ENCODE measurements at regions not wholly inside any gene's neighbourhood (a gene's known extent, or its start where the extent isn't known, plus 50 kb on each side); places are given as distances from the start of the nearest gene placed in this dataset.
"Not testable (repeated sequence)": the region's sequence is repeated elsewhere in the genome, so short reads cannot be mapped to it uniquely, and the experiment has no call there.

DNA sequence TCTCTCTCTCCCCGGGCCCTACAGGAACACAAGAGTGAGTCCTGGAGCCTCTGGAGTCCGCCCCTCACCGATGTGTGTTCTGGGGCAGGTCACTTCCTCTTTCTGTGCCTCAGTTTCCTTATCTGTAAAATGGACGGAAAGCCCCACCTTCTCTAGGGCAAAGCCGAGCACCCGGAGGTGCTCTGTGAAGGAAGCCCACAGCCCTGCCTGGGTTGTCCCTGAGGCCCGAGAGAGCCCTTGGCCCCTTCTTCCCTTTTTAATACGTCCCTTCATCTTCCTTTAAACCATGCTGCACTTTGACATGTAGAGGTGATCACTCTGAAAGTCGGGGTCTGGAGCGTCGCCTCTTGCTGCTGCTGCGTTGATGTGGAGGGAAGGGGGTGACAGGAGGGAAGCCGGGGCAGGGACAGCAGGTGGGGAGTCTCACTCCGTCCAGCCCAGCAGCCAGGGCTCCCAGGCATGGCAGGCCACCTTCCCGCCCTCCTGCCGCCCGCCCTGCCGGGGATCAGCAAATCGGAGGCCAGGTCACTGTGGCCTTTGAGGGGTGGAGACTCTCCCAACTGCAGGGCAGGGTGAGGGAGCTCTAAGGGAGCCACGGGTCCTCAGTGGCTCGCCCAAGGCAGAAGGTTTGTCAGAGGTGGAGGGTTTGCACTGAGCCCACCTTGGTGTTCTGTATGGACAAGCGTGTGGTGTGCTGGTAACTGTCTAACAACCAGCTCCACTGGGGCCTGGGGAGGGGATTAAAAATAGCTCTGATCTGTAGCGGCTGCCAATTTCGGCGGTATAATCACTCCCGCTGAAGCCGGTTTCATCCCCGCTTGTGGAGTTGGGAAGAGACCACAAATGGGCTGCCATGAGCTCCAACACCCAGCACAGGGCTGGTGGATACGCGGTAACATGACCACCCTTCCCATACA, 135.9 kb upstream of the ID2 start:
- DNase-seq (ENCODE audit: low read depth in 2 of 2, low spot score in 1 of 2) = no peak

GRCh38 chr2:8546612-8547283, 135.1 kb upstream of the ID2 start:
- DNase-seq (ENCODE audit: low read depth in 2 of 2, low spot score in 1 of 2) = no peak

GRCh38 chr2:8547284-8548064, 134.4 kb upstream of the ID2 start:
- DNase-seq (ENCODE audit: low read depth in 2 of 2, low spot score in 1 of 2) = no peak

- no peak for DNase-seq (ENCODE audit: low read depth in 2 of 2, low spot score in 1 of 2)
These were observed 133.7 kb upstream of the ID2 start for GRCh38 chr2:8548065-8548618.

DNA sequence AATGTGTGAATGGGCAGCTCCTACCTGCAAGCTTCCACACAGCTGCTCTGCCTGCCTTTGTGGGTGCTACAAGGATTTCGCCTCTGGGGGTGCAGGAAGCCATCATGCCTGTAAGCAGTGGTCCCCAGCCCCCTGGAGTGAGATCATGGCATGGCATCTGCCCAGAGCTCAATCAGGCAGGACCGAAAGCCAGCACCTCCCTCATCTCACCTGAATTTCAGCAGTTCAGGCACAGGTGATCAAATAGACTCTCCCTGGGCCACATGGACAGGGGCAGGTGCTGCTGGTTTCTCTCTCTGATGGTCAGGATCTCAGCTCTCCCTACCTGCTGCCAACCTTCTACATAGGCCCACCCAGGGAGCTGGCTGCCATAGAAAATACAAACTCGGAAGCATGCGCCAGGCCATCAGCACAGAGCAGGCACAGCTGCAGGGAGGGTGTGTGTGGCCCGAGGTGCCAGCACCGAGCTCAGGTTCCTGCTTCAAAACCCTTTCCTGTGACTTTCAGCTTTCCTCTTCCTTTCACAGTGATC, 133.2 kb upstream of the ID2 start:
- DNase-seq (ENCODE audit: low read depth in 2 of 2, low spot score in 1 of 2) = no peak

DNA sequence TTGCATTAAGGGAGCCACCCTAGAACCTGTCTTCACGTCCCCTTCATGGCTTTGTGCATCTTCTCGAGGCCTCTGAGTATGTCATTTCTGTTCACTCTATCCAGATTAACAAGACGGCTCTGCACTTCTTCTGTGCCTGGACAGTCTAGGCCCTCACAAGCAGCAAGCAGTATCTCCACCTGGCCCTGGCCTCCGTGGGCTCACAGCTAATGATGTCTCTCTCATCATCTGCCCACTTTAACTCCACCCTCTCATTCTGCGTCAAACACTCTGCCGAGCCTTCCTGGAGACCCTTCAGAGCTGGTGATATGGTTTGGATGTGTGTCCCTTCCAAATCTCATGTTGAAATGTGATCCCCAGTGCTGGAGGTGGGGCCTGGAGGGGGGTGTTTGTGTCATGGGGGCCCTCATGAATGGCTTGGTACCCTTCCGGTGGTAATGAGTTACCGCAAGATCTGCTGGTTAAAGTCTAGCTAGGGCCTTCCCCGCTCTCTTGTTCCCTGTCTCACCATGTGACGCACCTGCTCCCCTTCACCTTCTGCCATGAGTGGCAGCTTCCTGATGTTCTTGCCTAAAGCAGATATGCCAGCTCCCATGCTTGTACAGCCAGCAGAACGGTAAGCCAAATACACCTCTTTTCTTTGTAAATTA, 132.5 kb upstream of the ID2 start:
- DNase-seq (ENCODE audit: low read depth in 2 of 2, low spot score in 1 of 2) = no peak

DNA sequence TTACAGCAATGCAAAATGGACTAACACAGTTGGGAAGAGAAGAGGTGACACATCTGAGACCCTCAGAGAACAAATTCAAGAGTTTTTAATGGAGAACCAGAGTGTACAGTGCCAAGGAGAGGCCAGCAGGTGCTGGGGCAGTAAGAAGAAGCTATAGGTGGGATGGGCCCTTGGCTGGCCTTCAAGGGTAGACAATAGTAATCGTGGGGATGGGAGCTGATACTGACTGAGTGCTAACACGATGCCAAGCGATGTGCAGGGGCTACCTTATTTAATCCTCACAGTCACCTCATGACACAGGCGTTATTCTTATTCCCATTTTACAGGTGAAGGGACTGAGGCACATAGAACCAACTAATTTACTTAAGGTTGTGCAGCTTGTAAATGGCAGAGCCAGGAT, 131.9 kb upstream of the ID2 start:
- no peak for DNase-seq (ENCODE audit: low read depth in 2 of 2, low spot score in 1 of 2)

- DNase-seq (ENCODE audit: low read depth in 2 of 2, low spot score in 1 of 2) = no peak
These were observed 131.4 kb upstream of the ID2 start for GRCh38 chr2:8550481-8550880.

GRCh38 chr2:8550937-8551621, 130.8 kb upstream of the ID2 start:
- DNase-seq (ENCODE audit: low read depth in 2 of 2, low spot score in 1 of 2) = no peak

DNA sequence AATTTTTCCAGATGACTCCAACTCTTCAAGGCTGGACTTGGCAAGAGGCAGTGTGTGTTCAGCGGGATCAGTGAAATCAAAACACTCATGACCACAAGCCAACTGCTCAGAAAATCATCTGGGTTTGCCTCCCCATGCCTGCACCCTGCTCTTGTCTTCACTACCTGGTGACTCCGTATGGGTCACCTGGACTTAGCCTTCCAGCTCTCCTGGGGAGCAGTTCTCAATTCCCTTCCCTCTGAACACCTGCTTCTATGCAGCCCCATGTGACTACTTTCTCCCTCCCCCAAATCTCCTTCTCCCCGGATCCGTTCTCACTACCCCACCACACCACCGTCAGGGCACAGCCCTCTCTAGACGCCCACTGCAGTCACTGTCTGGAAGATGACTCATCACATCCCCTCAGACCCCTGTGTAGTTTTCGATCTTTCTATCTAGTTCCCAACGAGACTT, 130.2 kb upstream of the ID2 start:
- DNase-seq (ENCODE audit: low read depth in 2 of 2, low spot score in 1 of 2) = no peak

- DNase-seq (ENCODE audit: low read depth in 2 of 2, low spot score in 1 of 2) = no peak
These were observed 129.5 kb upstream of the ID2 start for GRCh38 chr2:8552293-8552801.

- DNase-seq (ENCODE audit: low read depth in 2 of 2, low spot score in 1 of 2) = no peak
These were observed 128.2 kb upstream of the ID2 start for GRCh38 chr2:8553643-8554042.

DNA sequence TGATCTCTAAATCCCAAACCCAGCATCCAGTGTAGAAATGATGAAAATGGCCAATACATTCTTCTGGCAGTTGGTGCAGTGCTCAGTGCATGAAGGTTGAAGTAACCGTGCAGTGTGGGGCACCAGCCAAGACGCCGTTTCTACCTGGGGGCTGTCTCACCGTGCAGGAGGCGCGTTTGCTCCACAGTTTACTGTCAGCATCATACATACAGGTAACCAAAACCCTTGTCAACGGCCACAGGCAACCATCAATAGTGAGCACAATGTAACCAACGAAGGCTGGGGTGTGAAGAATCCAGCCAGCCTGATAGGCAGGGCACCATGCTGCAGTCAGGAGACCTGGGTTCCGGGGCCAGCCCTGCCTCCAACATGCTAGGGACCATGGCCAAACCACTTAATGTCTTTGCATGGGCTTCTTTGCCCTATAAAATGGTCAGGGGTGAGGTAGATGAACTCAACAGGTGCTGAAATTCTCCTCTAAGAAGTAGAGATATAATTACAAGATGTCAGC, 127.5 kb upstream of the ID2 start:
- DNase-seq (ENCODE audit: low read depth in 2 of 2, low spot score in 1 of 2) = no peak

- no peak for DNase-seq (ENCODE audit: low read depth in 2 of 2, low spot score in 1 of 2)
These were observed 126.3 kb upstream of the ID2 start for GRCh38 chr2:8555543-8555942.

DNA sequence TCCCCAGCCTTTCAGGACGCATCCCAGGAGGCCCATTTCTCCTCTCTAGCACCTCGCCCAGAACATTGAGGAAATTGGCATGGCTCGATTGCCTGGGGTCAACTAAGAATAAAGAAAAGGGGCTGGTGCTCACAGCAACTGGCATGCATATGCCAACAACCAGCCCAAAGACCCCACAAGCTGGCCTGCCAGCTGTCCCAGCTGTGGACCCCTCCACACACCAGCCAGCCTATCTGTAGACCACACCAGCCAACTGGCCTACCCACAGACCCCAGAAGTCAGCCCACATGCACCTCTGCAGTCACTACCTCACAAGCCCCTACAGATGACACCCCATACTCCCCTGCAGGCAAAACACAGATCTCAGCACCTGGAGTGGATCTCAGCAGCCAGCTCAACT, 123.8 kb upstream of the ID2 start:
- no peak for DNase-seq (ENCODE audit: low read depth in 2 of 2, low spot score in 1 of 2)

DNA sequence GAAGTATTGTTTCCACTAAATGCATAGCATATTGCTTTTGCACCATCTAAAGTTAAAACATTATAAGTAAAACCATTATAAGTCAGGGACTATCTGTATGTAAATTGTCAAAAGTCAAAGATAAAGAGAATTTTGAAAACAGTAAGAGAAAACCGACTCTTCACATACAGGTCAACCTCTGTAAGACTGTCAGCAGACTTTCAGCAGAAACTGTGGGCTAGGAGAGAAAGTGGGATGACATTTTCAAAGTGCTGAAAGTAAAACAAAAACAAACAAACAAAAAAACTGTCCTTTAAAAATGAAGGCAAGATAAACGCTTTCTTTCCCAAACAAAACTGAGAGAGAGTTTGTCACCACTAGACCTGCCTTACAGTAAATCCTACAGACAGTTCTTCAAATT, 122.9 kb upstream of the ID2 start:
- DNase-seq (ENCODE audit: low read depth in 2 of 2, low spot score in 1 of 2) = no peak

GRCh38 chr2:8559805-8560204, 122.1 kb upstream of the ID2 start:
- DNase-seq (ENCODE audit: low read depth in 2 of 2, low spot score in 1 of 2) = no peak

GRCh38 chr2:8561692-8562091, 120.2 kb upstream of the ID2 start:
- DNase-seq (ENCODE audit: low read depth in 2 of 2, low spot score in 1 of 2) = not testable (repeated sequence)

DNA sequence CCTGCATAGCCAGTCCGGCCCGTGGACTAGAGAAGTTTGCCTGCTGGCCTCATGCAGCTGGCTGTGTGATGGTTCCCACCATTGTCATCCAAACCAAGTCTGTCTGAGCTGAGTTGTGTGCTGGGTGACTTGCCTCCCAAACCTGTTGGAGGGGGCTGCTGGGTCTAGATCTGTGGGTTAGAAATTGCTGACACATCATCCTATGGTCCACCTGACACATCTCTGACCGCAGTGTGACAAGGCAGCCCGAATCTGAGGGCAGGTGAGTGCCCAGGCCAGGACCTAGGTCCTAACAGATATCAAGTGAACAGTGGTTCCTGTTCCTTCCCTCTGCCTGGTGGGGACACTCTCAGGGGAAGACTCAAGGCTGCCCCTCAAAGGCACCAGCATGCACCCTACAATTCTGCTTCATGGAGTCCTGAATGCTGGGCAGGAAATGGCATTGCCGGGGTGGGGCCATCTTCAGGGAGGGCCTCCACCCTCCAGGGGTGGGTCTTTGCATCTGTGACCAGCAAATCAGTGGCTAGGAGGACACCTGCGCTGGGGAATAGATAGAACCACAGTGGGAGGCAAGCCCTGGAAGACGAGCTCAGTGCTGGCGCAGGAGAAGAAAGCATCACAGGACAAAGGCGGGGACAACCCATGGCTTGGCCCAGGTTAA, 117.9 kb upstream of the ID2 start:
- DNase-seq (ENCODE audit: low read depth in 2 of 2, low spot score in 1 of 2) = no peak

All from stimulated activated CD8-positive, alpha-beta memory T cell treated with anti-CD3 and anti-CD28 coated beads, Interleukin-4, amount 100 ng/mL, for 4 hours (primary cell).